ENCODE measurements at regions not wholly inside any gene's neighbourhood (a gene's known extent, or its start where the extent isn't known, plus 50 kb on each side); places are given as distances from the start of the nearest gene placed in this dataset.

- no peak for TF ChIP-seq EZH2 (IDR thresholded peaks at IDR 0.05; ENCODE audit: low read depth, unreplicated experiment)
- TF ChIP-seq ETS1 (IDR thresholded peaks at IDR 0.05): no peak
Observed at GRCh38 chr3:117617906-117618305, 908.3 kb downstream of the TUSC7 start (continued).

GRCh38 chr3:117618462-117618861, 908.9 kb downstream of the TUSC7 start:
- Mint-ChIP-seq H3K27me3 (ENCODE audit: insufficient read depth, low read depth, poor library complexity) (no peaks in the 10 kb centered on the region), H3K4me1 (peaks cover 8% of the 10 kb centered on the region), H3K36me3 (ENCODE audit: low read depth) (no peaks in the 10 kb centered on the region), H3K27ac (no peak overlapping the region), H3K4me3 (no peak overlapping the region), H3K9me3 (no peaks in the 10 kb centered on the region)
- H3K9me2 ChIP-seq (ENCODE audit: insufficient read depth): no peaks in the 10 kb centered on the region
- DNase-seq (ENCODE audit: low spot score): no peak
- H3K79me2 ChIP-seq (replicated peaks; ENCODE audit: insufficient read depth): no peaks in the 10 kb centered on the region
- H3K27ac ChIP-seq (ENCODE audit: low read depth): no peak overlapping the region
- TF ChIP-seq JUNB (IDR thresholded peaks at IDR 0.05; ENCODE audit: unreplicated experiment): no peak
- no peak for TF ChIP-seq EZH2phosphoT487 (IDR thresholded peaks at IDR 0.05; ENCODE audit: unreplicated experiment)
- TF ChIP-seq REST (IDR thresholded peaks at IDR 0.05; ENCODE audit: unreplicated experiment): no peak
- no peak for TF ChIP-seq CTCF (conservative IDR thresholded peaks at IDR 0.05; ENCODE audit: low read depth in 2 of 2)
- no peak for TF ChIP-seq NANOG (IDR thresholded peaks at IDR 0.05; ENCODE audit: borderline replicate concordance)
- TF ChIP-seq CREB1 (CRISPR knock-in tag; IDR thresholded peaks at IDR 0.05; ENCODE audit: low read depth): no peak
- TF ChIP-seq ZNF462 (CRISPR knock-in tag; IDR thresholded peaks at IDR 0.05): no peak
- peaks cover 6% of the 10 kb centered on the region; the same call in 1 of the 2 replicates for H3K4me1 ChIP-seq (ENCODE audit: insufficient read depth)
- H3K27me3 ChIP-seq (ENCODE audit: insufficient read depth): no peaks in the 10 kb centered on the region
- no peak overlapping the region for H2AFZ ChIP-seq
- H4K20me1 ChIP-seq (replicated peaks; ENCODE audit: insufficient read depth): no peaks in the 10 kb centered on the region
- H3K4me3 ChIP-seq: no peak overlapping the region
- no peak for ATAC-seq
- H3F3A ChIP-seq (replicated peaks; ENCODE audit: low read depth): no peaks in the 10 kb centered on the region
- no peaks in the 10 kb centered on the region for H3K36me3 ChIP-seq (ENCODE audit: insufficient read depth)
- H3K4me2 ChIP-seq: no peak overlapping the region

Data from GM23338 (cell line).